ENCODE measurements at regions not wholly inside any gene's neighbourhood (a gene's known extent, or its start where the extent isn't known, plus 50 kb on each side); places are given as distances from the start of the nearest gene placed in this dataset.
"Not testable (repeated sequence)": the region's sequence is repeated elsewhere in the genome, so short reads cannot be mapped to it uniquely, and the experiment has no call there.

DNA sequence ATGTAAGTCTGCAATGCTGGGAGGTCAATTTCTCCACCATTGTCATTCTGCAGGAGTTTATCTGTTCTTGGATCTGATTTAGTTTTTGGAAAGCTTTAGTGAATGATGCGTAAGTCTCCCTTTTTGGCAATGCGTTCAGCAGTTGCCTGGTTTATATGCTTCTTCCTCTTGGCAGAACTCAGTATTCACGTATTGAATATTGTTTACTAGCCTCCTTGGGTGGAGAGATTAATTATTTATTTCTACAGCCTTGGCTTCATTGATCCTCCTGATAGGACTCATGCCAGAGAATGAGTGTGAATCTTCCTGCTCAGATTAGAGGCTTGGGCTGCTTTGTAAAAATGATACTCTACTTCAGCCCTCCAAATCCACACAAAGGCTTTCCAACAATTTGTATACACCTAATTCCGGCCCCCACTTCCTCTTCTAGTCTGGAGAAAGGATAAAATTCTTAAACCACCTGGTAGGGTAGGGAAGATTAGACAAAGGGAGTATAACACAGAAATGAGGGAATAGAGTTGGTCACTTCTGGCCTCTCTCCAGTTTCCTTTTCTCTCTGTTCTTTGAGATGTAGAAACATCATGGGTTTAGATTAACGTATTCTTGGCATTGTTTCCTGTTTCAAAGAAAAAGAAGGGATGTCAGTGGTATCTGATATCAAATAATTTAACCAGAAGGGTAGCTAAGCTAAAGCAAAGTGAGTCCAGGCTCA is 929.8 kb downstream of the KCNJ2 start:
- H3K9me3 ChIP-seq, result no peaks in the 10 kb centered on the region
- H3K4me3 ChIP-seq, result no peak overlapping the region
- H3K27me3 ChIP-seq, result no peaks in the 10 kb centered on the region
- intact Hi-C loops (cut with DNase I; ENCODE audit: low total_unique reads), result no loop called here
- H3K27ac ChIP-seq, result no peak overlapping the region
- no peaks in the 10 kb centered on the region for H3K4me1 ChIP-seq
- DNase-seq, result no peak
- no peak for TF ChIP-seq CTCF (IDR thresholded peaks at IDR 0.05)
- no peak for TF ChIP-seq POLR2A (IDR thresholded peaks at IDR 0.05)
- H3K36me3 ChIP-seq, result no peaks in the 10 kb centered on the region

DNA sequence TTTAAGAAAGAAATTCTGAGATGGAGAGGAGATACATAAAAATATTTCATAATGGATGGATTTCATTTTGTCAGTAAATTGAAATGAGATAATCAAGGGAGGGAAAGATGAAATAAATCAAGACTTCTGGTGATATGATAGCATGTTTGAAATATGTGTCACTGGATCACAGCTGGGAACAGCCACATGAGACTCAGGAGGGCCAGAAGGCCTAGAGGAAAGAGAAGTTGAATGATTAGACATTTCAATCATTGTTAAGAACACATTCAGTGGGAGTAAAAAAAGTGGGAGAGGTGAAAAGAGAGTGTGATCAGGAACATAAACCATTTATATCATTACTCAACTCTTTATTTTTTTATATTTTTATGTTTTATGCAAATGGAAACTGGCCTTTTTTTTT is 933.4 kb downstream of the KCNJ2 start:
- H3K4me1 ChIP-seq, result no peaks in the 10 kb centered on the region
- no peaks in the 10 kb centered on the region for H3K27me3 ChIP-seq
- no peak for TF ChIP-seq CTCF (IDR thresholded peaks at IDR 0.05)
- no peak overlapping the region for H3K4me3 ChIP-seq
- no peaks in the 10 kb centered on the region for H3K36me3 ChIP-seq
- no peak overlapping the region for H3K27ac ChIP-seq
- no peak for DNase-seq
- no peaks in the 10 kb centered on the region for H3K9me3 ChIP-seq
- intact Hi-C loops (cut with DNase I; ENCODE audit: low total_unique reads), result no loop called here

DNA sequence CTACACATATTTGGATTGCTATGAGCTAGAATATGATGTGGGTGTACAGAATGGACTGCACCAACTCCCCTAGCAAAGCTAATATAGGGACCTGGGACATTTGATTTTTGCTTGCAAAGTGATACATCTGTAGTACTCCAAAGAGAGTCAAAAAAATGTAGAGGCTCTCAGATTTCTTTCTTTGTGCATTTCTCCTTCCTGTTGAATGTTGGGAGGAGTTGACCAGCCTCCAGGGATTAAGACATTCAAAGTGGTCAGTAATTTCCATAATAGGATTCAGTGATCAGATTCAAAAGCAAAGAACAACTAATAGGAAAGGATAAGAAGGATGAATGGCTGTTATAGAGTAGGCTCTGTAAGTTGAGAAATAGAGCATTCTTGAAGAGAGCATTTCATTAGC is 934.9 kb downstream of the KCNJ2 start:
- no peak overlapping the region for H3K27ac ChIP-seq
- H3K9me3 ChIP-seq, result no peaks in the 10 kb centered on the region
- H3K36me3 ChIP-seq, result no peaks in the 10 kb centered on the region
- intact Hi-C loops (cut with DNase I; ENCODE audit: low total_unique reads), result no loop called here
- no peaks in the 10 kb centered on the region for H3K27me3 ChIP-seq
- no peak for DNase-seq
- no peaks in the 10 kb centered on the region for H3K4me1 ChIP-seq
- no peak for TF ChIP-seq POLR2A (IDR thresholded peaks at IDR 0.05)
- no peak for TF ChIP-seq CTCF (IDR thresholded peaks at IDR 0.05)
- no peak overlapping the region for H3K4me3 ChIP-seq

DNA sequence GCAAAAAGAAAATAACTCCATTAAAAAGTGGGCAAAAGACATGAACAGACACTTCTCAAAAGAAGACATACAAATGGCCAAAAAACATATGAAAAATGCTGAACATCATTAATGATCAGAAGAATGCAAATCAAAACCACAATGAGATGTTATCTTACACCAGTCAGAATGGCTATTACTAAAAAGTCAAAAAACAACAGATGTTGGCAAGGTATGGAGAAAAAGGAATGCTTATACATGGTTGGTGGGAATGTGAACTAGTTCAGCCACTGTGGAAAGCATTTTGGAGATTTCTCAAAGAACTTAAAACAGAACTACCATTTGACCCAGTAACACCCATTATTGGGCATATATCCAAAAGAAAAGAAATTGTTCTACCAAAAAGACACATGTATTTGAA is 936.7 kb downstream of the KCNJ2 start:
- H3K4me1 ChIP-seq; H3K27me3 ChIP-seq; intact Hi-C loops (cut with DNase I; ENCODE audit: low total_unique reads); H3K36me3 ChIP-seq; H3K4me3 ChIP-seq; DNase-seq; H3K27ac ChIP-seq; H3K9me3 ChIP-seq: not testable (repeated sequence)

- DNase-seq, result no peak
- no peaks in the 10 kb centered on the region for H3K27me3 ChIP-seq
- no peak overlapping the region for H3K27ac ChIP-seq
- H3K4me3 ChIP-seq, result no peak overlapping the region
- no peaks in the 10 kb centered on the region for H3K9me3 ChIP-seq
- intact Hi-C loops (cut with DNase I; ENCODE audit: low total_unique reads), result no loop called here
- no peak for TF ChIP-seq POLR2A (IDR thresholded peaks at IDR 0.05)
- TF ChIP-seq CTCF (IDR thresholded peaks at IDR 0.05), result no peak
- H3K36me3 ChIP-seq, result no peaks in the 10 kb centered on the region
- H3K4me1 ChIP-seq, result no peaks in the 10 kb centered on the region
Observed at GRCh38 chr17:71107136-71107535, 937.8 kb downstream of the KCNJ2 start.

- intact Hi-C loops (cut with DNase I; ENCODE audit: low total_unique reads), result no loop called here
- Histone ChIP-seq H3K4me3 (no peak overlapping the region), H3K9me3 (no peaks in the 10 kb centered on the region), H3K27me3 (no peaks in the 10 kb centered on the region), H3K36me3 (no peaks in the 10 kb centered on the region), H3K4me1 (no peaks in the 10 kb centered on the region), H3K27ac (no peak overlapping the region)
- no peak for DNase-seq
- TF ChIP-seq CTCF (IDR thresholded peaks at IDR 0.05) (no peak), POLR2A (IDR thresholded peaks at IDR 0.05) (no peak)
Observed at GRCh38 chr17:71109697-71110096, 940.4 kb downstream of the KCNJ2 start.

Measured in uterus (tissue), 3 donors.